H9 (cell line): ENCODE measurements at regions not wholly inside any gene's neighbourhood (a gene's known extent, or its start where the extent isn't known, plus 50 kb on each side); places are given as distances from the start of the nearest gene placed in this dataset.

Source experiments
- DNase-seq: peaks from one replicate; pipeline ENCODE4 v3.0.0-alpha.2; 2017
- H2AFZ ChIP-seq: one replicate; pipeline ENCODE4 v1.6.1; 2013; ENCODE audit warnings: mild to moderate bottlenecking, low read length, control low read depth, moderate library complexity
- H2AK5ac ChIP-seq: 2 replicates; pipeline ENCODE4 v1.6.1; 2013; ENCODE audit warnings: low read length, control low read depth, mixed read lengths; ENCODE audit not compliant: insufficient read length
- H2BK120ac ChIP-seq: one replicate; pipeline ENCODE4 v1.6.1; 2013; ENCODE audit warnings: low read depth, mild to moderate bottlenecking, low read length, control low read depth, inconsistent platforms; ENCODE audit not compliant: poor library complexity, severe bottlenecking
- H2BK12ac ChIP-seq: 2 replicates; pipeline ENCODE4 v1.6.1; 2013; ENCODE audit warnings: low read length, control low read depth, mixed read lengths, low read depth; ENCODE audit not compliant: insufficient read length
- H2BK15ac ChIP-seq: 2 replicates; pipeline ENCODE4 v1.6.1; 2013; ENCODE audit warnings: low read depth, low read length, control low read depth
- H2BK20ac ChIP-seq: one replicate; pipeline ENCODE4 v1.6.1; 2013; ENCODE audit warnings: low read depth, mild to moderate bottlenecking, low read length, control low read depth, inconsistent platforms; ENCODE audit not compliant: poor library complexity, severe bottlenecking
- H2BK5ac ChIP-seq: 2 replicates; pipeline ENCODE4 v1.6.1; 2013; ENCODE audit warnings: low read length, control low read depth, mixed read lengths; ENCODE audit not compliant: insufficient read length
- H3K14ac ChIP-seq: 2 replicates; pipeline ENCODE4 v1.6.1; 2013; ENCODE audit warnings: low read length, control low read depth; ENCODE audit not compliant: insufficient read depth
- H3K18ac ChIP-seq: 2 replicates; pipeline ENCODE4 v1.6.1; 2013; ENCODE audit warnings: low read depth, mild to moderate bottlenecking, mixed read lengths, low read length, control low read depth; ENCODE audit not compliant: insufficient read length
- H3K23ac ChIP-seq: 2 replicates; pipeline ENCODE4 v1.6.1; 2013; ENCODE audit warnings: low read length, control low read depth, mixed read lengths, low read depth; ENCODE audit not compliant: insufficient read length
- H3K23me2 ChIP-seq: 2 replicates; pipeline ENCODE4 v1.6.1; 2013; ENCODE audit warnings: low read depth, mild to moderate bottlenecking, mixed read lengths, low read length, control low read depth; ENCODE audit not compliant: insufficient read length, poor library complexity, severe bottlenecking
- H3K27ac ChIP-seq: 2 replicates; pipeline ENCODE4 v1.5.1; 2013; ENCODE audit warnings: low read length, control low read depth, mixed read lengths, low read depth; ENCODE audit not compliant: insufficient read length
- H3K27me3 ChIP-seq: 2 replicates; pipeline ENCODE4 v1.6.1; 2013; ENCODE audit warnings: low read length, control low read depth, inconsistent platforms; ENCODE audit not compliant: insufficient read depth
- H3K4ac ChIP-seq: 2 replicates; pipeline ENCODE4 v1.6.1; 2013; ENCODE audit warnings: low read depth, mild to moderate bottlenecking, control low read depth, inconsistent platforms, low read length, moderate library complexity
- H3K4me1 ChIP-seq: 2 replicates; pipeline ENCODE4 v1.6.1; 2013; ENCODE audit warnings: low read length, control low read depth, inconsistent platforms; ENCODE audit not compliant: insufficient read depth
- H3K4me2 ChIP-seq: 2 replicates; pipeline ENCODE4 v1.6.1; 2013; ENCODE audit warnings: low read length, control low read depth, mixed read lengths; ENCODE audit not compliant: insufficient read length, insufficient read depth
- H3K56ac ChIP-seq: 2 replicates; pipeline ENCODE4 v1.6.1; 2013; ENCODE audit warnings: low read depth, mild to moderate bottlenecking, mixed read lengths, low read length, control low read depth; ENCODE audit not compliant: insufficient read length
- H3K79me1 ChIP-seq: 2 replicates; pipeline ENCODE4 v1.6.1; 2013; ENCODE audit warnings: low read depth, mild to moderate bottlenecking, moderate library complexity, low read length, control low read depth, inconsistent platforms; ENCODE audit not compliant: insufficient read depth, poor library complexity, severe bottlenecking
- H3K79me2 ChIP-seq: 2 replicates; pipeline ENCODE4 v1.6.1; 2013; ENCODE audit warnings: low read length, control low read depth, inconsistent platforms; ENCODE audit not compliant: insufficient read depth
- H3K9ac ChIP-seq: 2 replicates; pipeline ENCODE4 v1.6.1; 2013; ENCODE audit warnings: low read length, control low read depth, mixed read lengths; ENCODE audit not compliant: insufficient read length; ENCODE audit errors: extremely low read depth
- H3K9me3 ChIP-seq: one replicate; pipeline ENCODE4 v1.6.1; 2013; ENCODE audit warnings: low read depth, low read length, inconsistent platforms; ENCODE audit not compliant: control insufficient read depth
- H3T11ph ChIP-seq: one replicate; pipeline ENCODE4 v1.6.1; 2013; ENCODE audit warnings: mild to moderate bottlenecking, low read length, control low read depth, inconsistent platforms
- H4K20me1 ChIP-seq: one replicate; pipeline ENCODE4 v1.6.1; 2013; ENCODE audit not compliant: control insufficient read depth, insufficient read length, insufficient read depth
- H4K5ac ChIP-seq: 2 replicates; pipeline ENCODE4 v1.6.1; 2013; ENCODE audit warnings: low read depth, mild to moderate bottlenecking, mixed read lengths, low read length, control low read depth; ENCODE audit not compliant: insufficient read length
- H4K8ac ChIP-seq: replicated peaks from 2 replicates; pipeline ENCODE4 v1.6.1; 2013; ENCODE audit warnings: low read length, control low read depth, mixed read lengths, low read depth; ENCODE audit not compliant: insufficient read length
- H4K91ac ChIP-seq: 2 replicates; pipeline ENCODE4 v1.6.1; 2013; ENCODE audit warnings: low read depth, mild to moderate bottlenecking, moderate library complexity, mixed read lengths, low read length, control low read depth; ENCODE audit not compliant: insufficient read length
- H3K27ac Mint-ChIP-seq, 3 experiments: 2 replicates in 2 of 3; 3 replicates in 1 of 3; pipeline ENCODE4 v1.8.0; 2020 to 2021; ENCODE audit warnings: mixed read lengths in 3 of 3, mild to moderate bottlenecking in 1 of 3, moderate library complexity in 1 of 3
- H3K27me3 Mint-ChIP-seq: 2 replicates; pipeline ENCODE4 v1.8.0; 2021; ENCODE audit warnings: low read depth, mild to moderate bottlenecking, moderate library complexity, mixed read lengths
- H3K36me3 Mint-ChIP-seq, 3 experiments: 2 replicates in 2 of 3; 3 replicates in 1 of 3; pipeline ENCODE4 v1.8.0; 2020 to 2021; ENCODE audit warnings: low read depth in 3 of 3, mixed read lengths in 3 of 3; ENCODE audit not compliant: insufficient read depth in 1 of 3
- H3K4me1 Mint-ChIP-seq, 2 experiments: 2 replicates each; pipeline ENCODE4 v1.8.0; 2020; ENCODE audit warnings: mixed read lengths in 2 of 2
- H3K4me3 Mint-ChIP-seq, 2 experiments: 2 replicates in 1 of 2; 3 replicates in 1 of 2; pipeline ENCODE4 v1.8.0; 2020 to 2021; ENCODE audit warnings: mild to moderate bottlenecking in 2 of 2, mixed read lengths in 2 of 2, moderate library complexity in 1 of 2
- H3K9me3 Mint-ChIP-seq, 2 experiments: 2 replicates in 1 of 2; 3 replicates in 1 of 2; pipeline ENCODE4 v1.8.0; 2020; ENCODE audit warnings: mild to moderate bottlenecking in 2 of 2, mixed read lengths in 2 of 2, moderate library complexity in 1 of 2
- WGBS: extraction: QIAGEN DNeasy Blood & Tissue Kit; methylation state at CpG from one replicate; pipeline ENCODE4 v1.1.7; 2013; ENCODE audit warnings: missing lambda C conversion rate, low lambda C conversion rate, mixed read lengths; ENCODE audit not compliant: insufficient read length; ENCODE audit errors: extremely low coverage; 5-methylcytosine and 5-hydroxymethylcytosine counted together
- TF ChIP-seq, protein P1 (sequence below): fragments of 200-600 bp; sonication (generic); conservative IDR thresholded peaks from 3 replicates; pipeline ENCODE4 v1.8.0; 2021; ENCODE audit warnings: antibody characterized with exemption, mild to moderate bottlenecking

DNA sequence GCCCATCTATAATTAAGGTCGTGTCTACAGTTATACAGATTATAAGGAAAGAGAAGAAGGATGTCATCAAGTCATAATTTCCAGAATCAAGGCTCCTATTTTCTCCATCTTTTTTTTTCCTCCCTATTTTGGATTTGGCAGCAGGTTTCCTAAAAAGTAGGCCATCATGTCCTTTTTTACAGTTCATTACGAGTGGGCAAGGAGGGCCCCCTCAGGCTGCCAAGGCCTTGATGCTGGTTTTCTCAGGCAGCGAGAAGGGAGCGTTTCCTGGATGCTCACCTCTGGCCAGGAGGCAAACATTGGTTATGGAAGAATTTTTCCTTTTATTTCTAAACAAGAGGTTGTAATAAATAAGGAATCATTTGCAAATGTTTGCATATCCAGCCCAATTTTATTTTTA, 414.6 kb downstream of the DHX35 start:
- Histone ChIP-seq H3K79me1 (no peaks in the 10 kb centered on the region), H3K14ac (no peak overlapping the region), H2BK120ac (no peak overlapping the region), H2AFZ (no peak overlapping the region), H3K18ac (no peak overlapping the region), H3K27ac (no peak overlapping the region), H3K9ac (no peak overlapping the region), H2BK15ac (no peak overlapping the region), H4K91ac (no peak overlapping the region), H3K4me2 (no peak overlapping the region), H2AK5ac (no peak overlapping the region), H4K5ac (no peak overlapping the region), H3K56ac (no peak overlapping the region), H2BK5ac (no peak overlapping the region), H4K8ac (no peak overlapping the region), H2BK20ac (no peak overlapping the region), H3K27me3 (no peaks in the 10 kb centered on the region), H3K9me3 (no peaks in the 10 kb centered on the region), H2BK12ac (no peak overlapping the region), H3K79me2 (no peaks in the 10 kb centered on the region), H3K23me2 (no peaks in the 10 kb centered on the region), H3K23ac (no peak overlapping the region), H3T11ph (no peak overlapping the region), H3K4ac (no peak overlapping the region), H4K20me1 (no peaks in the 10 kb centered on the region), H3K4me1 (no peaks in the 10 kb centered on the region; the same call in 1 of the 2 replicates)
- no CpG with 5 or more reads among the region's 4 CpGs for WGBS
- DNase-seq, result no peak
- no peak overlapping the region; a peak in 1 of 7 replicates for H3K27ac Mint-ChIP-seq
- H3K4me1 Mint-ChIP-seq, result peaks cover 8 to 10% of the 10 kb centered on the region in 2 experiments
- H3K36me3 Mint-ChIP-seq, result no peaks in the 10 kb centered on the region
- H3K4me3 Mint-ChIP-seq, result no peak overlapping the region
- no peaks in the 10 kb centered on the region; a peak in 1 of 5 replicates for H3K9me3 Mint-ChIP-seq
- TF ChIP-seq, protein P1, sequence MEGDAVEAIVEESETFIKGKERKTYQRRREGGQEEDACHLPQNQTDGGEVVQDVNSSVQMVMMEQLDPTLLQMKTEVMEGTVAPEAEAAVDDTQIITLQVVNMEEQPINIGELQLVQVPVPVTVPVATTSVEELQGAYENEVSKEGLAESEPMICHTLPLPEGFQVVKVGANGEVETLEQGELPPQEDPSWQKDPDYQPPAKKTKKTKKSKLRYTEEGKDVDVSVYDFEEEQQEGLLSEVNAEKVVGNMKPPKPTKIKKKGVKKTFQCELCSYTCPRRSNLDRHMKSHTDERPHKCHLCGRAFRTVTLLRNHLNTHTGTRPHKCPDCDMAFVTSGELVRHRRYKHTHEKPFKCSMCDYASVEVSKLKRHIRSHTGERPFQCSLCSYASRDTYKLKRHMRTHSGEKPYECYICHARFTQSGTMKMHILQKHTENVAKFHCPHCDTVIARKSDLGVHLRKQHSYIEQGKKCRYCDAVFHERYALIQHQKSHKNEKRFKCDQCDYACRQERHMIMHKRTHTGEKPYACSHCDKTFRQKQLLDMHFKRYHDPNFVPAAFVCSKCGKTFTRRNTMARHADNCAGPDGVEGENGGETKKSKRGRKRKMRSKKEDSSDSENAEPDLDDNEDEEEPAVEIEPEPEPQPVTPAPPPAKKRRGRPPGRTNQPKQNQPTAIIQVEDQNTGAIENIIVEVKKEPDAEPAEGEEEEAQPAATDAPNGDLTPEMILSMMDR, result no peak
- no peaks in the 10 kb centered on the region; the same call in 1 of the 2 replicates for H3K27me3 Mint-ChIP-seq
